ENCODE measurements at regions not wholly inside any gene's neighbourhood (a gene's known extent, or its start where the extent isn't known, plus 50 kb on each side); places are given as distances from the start of the nearest gene placed in this dataset.

DNA sequence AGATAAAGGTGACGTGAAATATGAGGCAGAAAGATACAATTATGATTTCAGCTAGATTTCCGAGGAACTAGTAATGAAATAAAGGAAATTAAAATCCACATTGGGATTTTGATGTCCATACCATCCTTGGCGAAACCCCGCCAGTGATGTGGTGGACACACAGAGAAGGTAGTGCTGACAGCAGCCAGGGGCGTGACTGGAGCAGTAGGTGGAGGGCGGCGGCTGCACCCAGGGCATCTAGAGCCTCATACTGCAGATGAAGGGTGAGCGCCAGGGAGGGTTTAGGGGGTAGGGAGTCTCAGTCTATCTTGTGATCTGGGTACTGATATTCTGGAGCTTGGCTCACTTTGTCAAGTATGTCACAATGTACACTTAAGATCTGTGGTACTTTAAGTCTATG, 855.5 kb upstream of the POM121L12 start:
- H3K9ac ChIP-seq (ENCODE audit: low read length) = no peak overlapping the region
- Mint-ChIP-seq H3K27me3 (ENCODE audit: low read depth, unreplicated experiment) (no peaks in the 10 kb centered on the region), H3K27ac (ENCODE audit: unreplicated experiment) (no peak overlapping the region), H3K9me3 (ENCODE audit: unreplicated experiment) (peaks cover 5% of the 10 kb centered on the region), H3K4me3 (ENCODE audit: unreplicated experiment) (no peak overlapping the region), H3K4me1 (ENCODE audit: low read depth, unreplicated experiment) (no peaks in the 10 kb centered on the region), H3K36me3 (ENCODE audit: low read depth, unreplicated experiment) (peaks cover 4% of the 10 kb centered on the region)
- no peak overlapping the region for H3K27ac ChIP-seq (ENCODE audit: low read depth, low read length)
- H3K27me3 ChIP-seq (ENCODE audit: insufficient read depth, low read length) = no peaks in the 10 kb centered on the region
- no peak overlapping the region for H3K4me2 ChIP-seq (ENCODE audit: low read length)
- no peaks in the 10 kb centered on the region for H4K20me1 ChIP-seq (ENCODE audit: insufficient read depth, low read length)
- H3K4me3 ChIP-seq (ENCODE audit: insufficient read depth, low read depth, low read length) = no peak overlapping the region
- TF ChIP-seq CTCF (IDR thresholded peaks at IDR 0.05; ENCODE audit: insufficient read depth, low read depth, low read length) = no peak
- no peak for TF ChIP-seq EZH2 (IDR thresholded peaks at IDR 0.05; ENCODE audit: insufficient read depth, low read length)
- FAIRE-seq (no peak), DNase-seq (ENCODE audit: low read depth) (no peak)
- H3K9me3 ChIP-seq (ENCODE audit: insufficient read depth, low read depth, low read length) = no peaks in the 10 kb centered on the region
- H3K79me2 ChIP-seq (ENCODE audit: insufficient read depth, low read length) = no peaks in the 10 kb centered on the region
- H3K4me1 ChIP-seq (ENCODE audit: insufficient read depth, low read length) = no peaks in the 10 kb centered on the region
- H3K36me3 ChIP-seq (ENCODE audit: insufficient read depth, low read length) = no peaks in the 10 kb centered on the region
- H2AFZ ChIP-seq (ENCODE audit: low read depth, low read length) = no peak overlapping the region

GRCh38 chr7:52168085-52168484, 851.5 kb upstream of the COBL start:
- Mint-ChIP-seq H3K27me3 (ENCODE audit: low read depth, unreplicated experiment) (no peaks in the 10 kb centered on the region), H3K36me3 (ENCODE audit: low read depth, unreplicated experiment) (no peaks in the 10 kb centered on the region), H3K27ac (ENCODE audit: unreplicated experiment) (no peak overlapping the region), H3K4me1 (ENCODE audit: low read depth, unreplicated experiment) (peaks cover 6% of the 10 kb centered on the region), H3K4me3 (ENCODE audit: unreplicated experiment) (no peak overlapping the region), H3K9me3 (ENCODE audit: unreplicated experiment) (no peaks in the 10 kb centered on the region)
- Histone ChIP-seq H3K27ac (ENCODE audit: low read depth, low read length) (no peak overlapping the region), H3K27me3 (ENCODE audit: insufficient read depth, low read length) (no peaks in the 10 kb centered on the region), H3K4me2 (ENCODE audit: low read length) (no peak overlapping the region), H2AFZ (ENCODE audit: low read depth, low read length) (no peak overlapping the region), H3K79me2 (ENCODE audit: insufficient read depth, low read length) (no peaks in the 10 kb centered on the region), H3K4me3 (ENCODE audit: insufficient read depth, low read depth, low read length) (no peak overlapping the region), H3K9me3 (ENCODE audit: insufficient read depth, low read depth, low read length) (peaks cover 2% of the 10 kb centered on the region), H3K36me3 (ENCODE audit: insufficient read depth, low read length) (no peaks in the 10 kb centered on the region), H4K20me1 (ENCODE audit: insufficient read depth, low read length) (no peaks in the 10 kb centered on the region), H3K9ac (ENCODE audit: low read length) (no peak overlapping the region), H3K4me1 (ENCODE audit: insufficient read depth, low read length) (no peaks in the 10 kb centered on the region)
- no peak for DNase-seq (ENCODE audit: low read depth)
- no peak for TF ChIP-seq CTCF (IDR thresholded peaks at IDR 0.05; ENCODE audit: insufficient read depth, low read depth, low read length)
- TF ChIP-seq EZH2 (IDR thresholded peaks at IDR 0.05; ENCODE audit: insufficient read depth, low read length) = no peak
- no peak for FAIRE-seq

GRCh38 chr7:52163311-52163710, 846.7 kb upstream of the COBL start:
- no peaks in the 10 kb centered on the region for H3K9me3 Mint-ChIP-seq (ENCODE audit: unreplicated experiment)
- no peak for FAIRE-seq
- Histone ChIP-seq H3K27me3 (ENCODE audit: insufficient read depth, low read length) (no peaks in the 10 kb centered on the region), H3K79me2 (ENCODE audit: insufficient read depth, low read length) (no peaks in the 10 kb centered on the region), H3K9me3 (ENCODE audit: insufficient read depth, low read depth, low read length) (peaks cover 2% of the 10 kb centered on the region), H3K4me1 (ENCODE audit: insufficient read depth, low read length) (no peaks in the 10 kb centered on the region), H4K20me1 (ENCODE audit: insufficient read depth, low read length) (no peaks in the 10 kb centered on the region), H2AFZ (ENCODE audit: low read depth, low read length) (no peak overlapping the region), H3K4me3 (ENCODE audit: insufficient read depth, low read depth, low read length) (no peak overlapping the region), H3K27ac (ENCODE audit: low read depth, low read length) (no peak overlapping the region), H3K36me3 (ENCODE audit: insufficient read depth, low read length) (no peaks in the 10 kb centered on the region), H3K9ac (ENCODE audit: low read length) (no peak overlapping the region), H3K4me2 (ENCODE audit: low read length) (no peak overlapping the region)
- no peak for DNase-seq (ENCODE audit: low read depth)
- H3K27ac Mint-ChIP-seq (ENCODE audit: unreplicated experiment) = no peak overlapping the region
- TF ChIP-seq CTCF (IDR thresholded peaks at IDR 0.05; ENCODE audit: insufficient read depth, low read depth, low read length) (no peak), EZH2 (IDR thresholded peaks at IDR 0.05; ENCODE audit: insufficient read depth, low read length) (no peak)
- H3K4me3 Mint-ChIP-seq (ENCODE audit: unreplicated experiment) = no peak overlapping the region
- no peaks in the 10 kb centered on the region for H3K36me3 Mint-ChIP-seq (ENCODE audit: low read depth, unreplicated experiment)
- H3K27me3 Mint-ChIP-seq (ENCODE audit: low read depth, unreplicated experiment) = no peaks in the 10 kb centered on the region
- no peaks in the 10 kb centered on the region for H3K4me1 Mint-ChIP-seq (ENCODE audit: low read depth, unreplicated experiment)

All from astrocyte (in vitro differentiated cells and primary cell).